GM12875 (cell line): ENCODE measurements at regions not wholly inside any gene's neighbourhood (a gene's known extent, or its start where the extent isn't known, plus 50 kb on each side); places are given as distances from the start of the nearest gene placed in this dataset.

ENCODE experiments used
- H3K4me3 ChIP-seq: one replicate; pipeline ENCODE4 v1.5.1; 2011; ENCODE audit warnings: low read depth, low read length, control low read depth
- TF ChIP-seq, protein P1 (sequence below): IDR thresholded peaks from 2 replicates; pipeline ENCODE4 v1.5.1; 2011; ENCODE audit warnings: low read depth, mild to moderate bottlenecking, control low read depth, inconsistent platforms, low read length, moderate library complexity, borderline replicate concordance; ENCODE audit not compliant: insufficient read depth

DNA sequence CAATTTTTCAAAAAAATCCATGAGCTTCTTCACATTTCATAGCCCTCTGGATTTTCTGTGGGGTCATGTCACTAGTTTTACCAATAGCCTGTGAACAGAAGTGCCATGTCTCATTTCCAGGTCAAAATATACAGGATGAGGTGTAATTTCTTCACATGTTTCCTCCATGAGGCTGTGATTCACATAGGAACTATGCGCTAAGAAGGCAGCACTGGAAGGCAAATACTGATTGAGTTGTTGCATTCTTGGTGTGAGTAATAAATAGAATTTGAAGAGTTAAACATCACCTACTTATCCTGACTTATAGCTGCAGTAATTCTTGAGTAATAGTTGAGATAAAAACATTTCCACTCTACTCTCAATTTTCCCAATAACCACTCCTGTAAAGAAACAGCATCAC lies 442.3 kb downstream of the HAO1 start:
- TF ChIP-seq, protein P1, sequence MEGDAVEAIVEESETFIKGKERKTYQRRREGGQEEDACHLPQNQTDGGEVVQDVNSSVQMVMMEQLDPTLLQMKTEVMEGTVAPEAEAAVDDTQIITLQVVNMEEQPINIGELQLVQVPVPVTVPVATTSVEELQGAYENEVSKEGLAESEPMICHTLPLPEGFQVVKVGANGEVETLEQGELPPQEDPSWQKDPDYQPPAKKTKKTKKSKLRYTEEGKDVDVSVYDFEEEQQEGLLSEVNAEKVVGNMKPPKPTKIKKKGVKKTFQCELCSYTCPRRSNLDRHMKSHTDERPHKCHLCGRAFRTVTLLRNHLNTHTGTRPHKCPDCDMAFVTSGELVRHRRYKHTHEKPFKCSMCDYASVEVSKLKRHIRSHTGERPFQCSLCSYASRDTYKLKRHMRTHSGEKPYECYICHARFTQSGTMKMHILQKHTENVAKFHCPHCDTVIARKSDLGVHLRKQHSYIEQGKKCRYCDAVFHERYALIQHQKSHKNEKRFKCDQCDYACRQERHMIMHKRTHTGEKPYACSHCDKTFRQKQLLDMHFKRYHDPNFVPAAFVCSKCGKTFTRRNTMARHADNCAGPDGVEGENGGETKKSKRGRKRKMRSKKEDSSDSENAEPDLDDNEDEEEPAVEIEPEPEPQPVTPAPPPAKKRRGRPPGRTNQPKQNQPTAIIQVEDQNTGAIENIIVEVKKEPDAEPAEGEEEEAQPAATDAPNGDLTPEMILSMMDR: no peak
- H3K4me3 ChIP-seq: no peak overlapping the region

DNA sequence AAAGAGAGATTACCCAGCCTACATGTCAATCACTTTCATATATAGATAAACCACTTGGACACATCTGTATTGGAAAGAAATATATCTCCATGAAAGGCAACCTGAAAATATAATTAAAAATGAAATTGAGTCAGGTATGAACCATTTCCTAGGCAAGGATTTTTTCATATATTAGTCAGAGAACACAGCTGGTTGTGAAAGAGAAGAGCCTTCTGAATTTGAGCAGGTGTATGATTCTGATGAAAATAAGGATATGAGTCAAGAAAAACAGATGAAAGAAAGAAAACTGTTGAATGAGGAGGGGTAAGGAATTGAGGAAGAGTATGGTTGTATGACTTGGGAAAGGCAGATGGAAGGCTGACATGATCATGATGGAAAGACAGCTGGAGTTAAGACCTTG lies 441.1 kb downstream of the HAO1 start:
- TF ChIP-seq, protein P1: no peak
- no peak overlapping the region for H3K4me3 ChIP-seq

DNA sequence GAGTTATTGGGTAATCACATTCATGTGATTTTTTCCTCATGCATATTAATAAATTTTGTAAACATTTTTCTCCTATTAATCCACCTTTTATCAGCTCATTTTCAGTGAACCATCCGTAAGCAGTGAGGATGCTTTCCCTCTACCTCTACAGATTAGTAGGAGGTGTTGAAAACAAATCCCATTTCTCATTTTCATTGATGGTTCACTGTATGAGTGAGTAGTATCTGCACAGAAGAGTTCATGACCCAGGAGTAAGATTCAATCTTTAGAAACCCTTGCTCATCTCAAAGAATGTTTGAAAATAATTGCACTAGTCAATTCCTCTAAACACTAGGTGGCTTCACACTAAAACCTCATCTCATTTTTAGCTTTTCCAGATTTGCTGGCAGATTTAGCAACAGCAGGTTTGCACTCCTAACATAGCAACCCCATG lies 440.0 kb downstream of the HAO1 start:
- H3K4me3 ChIP-seq: no peak overlapping the region
- TF ChIP-seq, protein P1: no peak

DNA sequence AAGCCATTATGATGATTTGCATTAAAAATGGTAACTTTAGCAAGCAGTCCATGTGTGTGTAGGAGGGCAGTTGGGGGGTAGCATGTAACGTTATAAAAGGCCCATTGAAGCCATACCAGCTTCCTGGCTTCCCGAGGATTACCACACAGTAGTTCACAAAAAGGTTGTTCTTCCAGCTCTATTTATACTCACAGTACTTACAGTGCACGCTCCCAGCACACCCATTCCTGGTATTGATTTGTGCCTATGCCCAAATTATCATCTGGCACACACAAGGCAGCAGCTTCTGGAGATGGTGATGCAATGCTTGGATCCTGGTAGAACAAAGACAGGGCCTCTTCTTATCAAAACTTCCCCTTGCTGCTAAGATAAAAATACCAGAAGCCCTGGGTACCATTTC lies 436.8 kb downstream of the HAO1 start:
- TF ChIP-seq, protein P1: no peak
- H3K4me3 ChIP-seq: no peak overlapping the region

DNA sequence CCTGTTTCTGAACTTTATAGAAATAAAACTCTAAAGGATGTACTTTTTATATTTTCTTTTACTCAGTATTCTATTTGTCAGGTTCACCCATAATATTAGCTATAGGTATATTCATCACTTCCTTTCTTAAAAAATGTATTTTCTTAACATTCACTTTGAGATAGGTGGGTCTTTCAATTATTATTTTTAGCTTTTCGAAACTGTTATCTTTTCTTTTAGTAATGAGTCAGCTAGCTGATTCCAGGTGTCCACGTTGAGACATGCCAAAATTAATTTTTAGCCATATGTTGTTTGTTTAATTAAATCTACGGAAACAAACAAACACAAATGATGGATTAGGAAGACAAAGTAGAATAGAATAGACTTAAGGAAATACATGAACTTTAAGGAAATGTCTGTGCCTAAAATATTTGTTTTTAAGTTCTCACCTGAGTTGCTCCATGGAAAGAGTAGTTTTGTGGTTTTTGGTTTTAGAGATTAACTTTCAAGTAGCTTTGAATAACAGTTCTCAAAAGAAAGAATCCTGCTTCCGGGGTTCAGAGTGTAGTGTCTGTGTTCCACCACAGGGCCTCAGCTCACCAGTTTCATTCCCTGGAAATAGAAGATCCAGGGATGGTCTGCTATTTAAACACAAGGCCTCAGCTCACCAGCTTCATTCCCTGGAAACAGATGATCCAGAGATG lies 435.0 kb downstream of the HAO1 start:
- TF ChIP-seq, protein P1: no peak

DNA sequence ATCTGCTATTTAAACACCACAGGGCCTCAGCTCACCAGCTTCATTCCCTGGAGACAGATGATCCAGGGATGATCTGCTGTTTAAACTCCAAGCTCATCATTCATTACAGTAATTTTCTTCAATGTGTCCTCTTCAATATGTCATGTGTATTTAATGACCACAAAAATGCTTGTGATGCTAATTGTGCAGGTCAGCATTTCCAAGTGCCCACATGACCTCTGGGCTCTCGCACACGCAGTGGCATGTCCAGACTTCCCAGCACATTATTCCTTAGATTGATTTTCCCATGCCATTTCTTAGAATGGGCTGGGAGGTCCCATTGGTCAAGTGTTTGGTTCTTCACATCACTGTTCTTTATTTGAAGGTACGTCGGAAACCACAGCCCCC lies 434.4 kb downstream of the HAO1 start:
- H3K4me3 ChIP-seq: no peak overlapping the region
- TF ChIP-seq, protein P1: no peak

More for the DNA sequence above, 435.0 kb downstream of the HAO1 start:
- no peak overlapping the region for H3K4me3 ChIP-seq

DNA sequence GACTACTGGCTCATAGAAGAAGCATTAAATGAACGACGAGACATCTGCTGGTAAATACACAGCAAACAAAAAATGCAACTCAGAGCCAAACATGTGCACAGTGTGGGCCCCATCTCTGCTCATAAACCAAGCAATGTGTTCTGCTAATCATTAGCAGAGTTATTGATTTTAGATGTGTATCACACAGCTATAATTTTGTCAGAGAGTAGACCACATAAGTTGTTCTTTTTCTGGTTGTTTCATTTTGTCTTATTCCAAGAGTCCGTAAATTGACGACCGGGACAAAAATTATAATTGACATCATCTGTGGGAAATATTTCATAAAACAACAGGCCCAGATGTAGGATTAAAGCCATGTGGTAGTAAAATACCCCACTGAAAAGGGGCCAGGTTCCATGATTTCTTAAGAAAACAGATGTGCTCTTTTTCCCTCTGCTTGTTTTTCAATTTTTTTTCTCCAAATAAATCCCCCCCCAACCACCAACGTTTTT lies 423.6 kb downstream of the HAO1 start:
- no peak overlapping the region for H3K4me3 ChIP-seq
- TF ChIP-seq, protein P1: no peak
